ENCODE measurements at regions not wholly inside any gene's neighbourhood (a gene's known extent, or its start where the extent isn't known, plus 50 kb on each side); places are given as distances from the start of the nearest gene placed in this dataset.

DNA sequence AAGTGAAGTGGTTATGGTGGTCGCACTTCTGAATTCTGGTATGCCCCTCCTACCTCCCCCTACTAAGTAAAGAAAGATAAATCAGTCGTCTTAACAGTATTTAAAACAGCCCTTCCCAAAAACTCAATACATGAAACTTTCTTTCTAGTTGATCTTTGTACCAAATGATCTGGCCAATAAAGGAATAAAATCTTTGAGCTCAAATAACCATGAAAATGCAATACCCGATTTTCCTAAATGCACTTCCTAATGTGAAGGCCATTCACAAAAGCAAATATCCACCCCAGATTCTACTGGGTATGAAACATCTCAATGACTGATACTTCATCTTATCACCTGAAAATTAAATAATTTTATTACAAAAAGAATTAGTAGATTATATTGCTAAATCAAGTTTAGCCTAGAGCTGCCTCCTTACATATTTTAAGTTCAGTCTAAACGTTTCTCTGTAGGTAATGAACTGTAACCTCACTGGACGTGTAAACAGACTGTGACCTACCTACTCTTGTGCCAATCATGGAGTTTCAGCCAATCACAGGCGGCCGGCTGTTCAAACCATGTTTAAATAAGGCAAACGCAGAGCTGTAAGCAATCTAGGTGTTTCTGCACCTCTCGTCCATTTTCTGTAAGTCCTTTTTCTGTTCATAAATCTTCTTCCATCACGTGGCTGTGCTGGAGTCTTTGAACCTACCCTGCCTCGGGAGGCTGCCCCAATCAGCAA is 146.9 kb upstream of the AKR1E2 start:
- H3K27me3 Mint-ChIP-seq (ENCODE audit: unreplicated experiment) = no peaks in the 10 kb centered on the region
- peak; percentile 66 for DNase-seq
- BruUV-seq (replicated peaks) = no TSS peak
- H3K36me3 Mint-ChIP-seq (ENCODE audit: insufficient read depth, unreplicated experiment) = peaks cover 53% of the 10 kb centered on the region
- intact Hi-C loops (cut with micrococcal nuclease; ENCODE audit: unreplicated experiment) = loop anchor here (1.0 to 10.0 kb wide), 4 partner anchors 7 to 894 kb away; partner anchors contain the start of gene KLF6
- peak overlapping the region; percentile 96 for H3K27ac Mint-ChIP-seq (ENCODE audit: unreplicated experiment)
- H3K4me3 Mint-ChIP-seq (ENCODE audit: low read depth, unreplicated experiment) = peak overlapping the region; percentile 48
- TF ChIP-seq, protein P1, sequence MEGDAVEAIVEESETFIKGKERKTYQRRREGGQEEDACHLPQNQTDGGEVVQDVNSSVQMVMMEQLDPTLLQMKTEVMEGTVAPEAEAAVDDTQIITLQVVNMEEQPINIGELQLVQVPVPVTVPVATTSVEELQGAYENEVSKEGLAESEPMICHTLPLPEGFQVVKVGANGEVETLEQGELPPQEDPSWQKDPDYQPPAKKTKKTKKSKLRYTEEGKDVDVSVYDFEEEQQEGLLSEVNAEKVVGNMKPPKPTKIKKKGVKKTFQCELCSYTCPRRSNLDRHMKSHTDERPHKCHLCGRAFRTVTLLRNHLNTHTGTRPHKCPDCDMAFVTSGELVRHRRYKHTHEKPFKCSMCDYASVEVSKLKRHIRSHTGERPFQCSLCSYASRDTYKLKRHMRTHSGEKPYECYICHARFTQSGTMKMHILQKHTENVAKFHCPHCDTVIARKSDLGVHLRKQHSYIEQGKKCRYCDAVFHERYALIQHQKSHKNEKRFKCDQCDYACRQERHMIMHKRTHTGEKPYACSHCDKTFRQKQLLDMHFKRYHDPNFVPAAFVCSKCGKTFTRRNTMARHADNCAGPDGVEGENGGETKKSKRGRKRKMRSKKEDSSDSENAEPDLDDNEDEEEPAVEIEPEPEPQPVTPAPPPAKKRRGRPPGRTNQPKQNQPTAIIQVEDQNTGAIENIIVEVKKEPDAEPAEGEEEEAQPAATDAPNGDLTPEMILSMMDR (IDR thresholded peaks at IDR 0.05; ENCODE audit: unreplicated experiment) = no peak
- H3K4me1 Mint-ChIP-seq (ENCODE audit: low read depth, unreplicated experiment) = peaks cover 64% of the 10 kb centered on the region
- H3K9me3 Mint-ChIP-seq (ENCODE audit: low read depth, unreplicated experiment) = no peaks in the 10 kb centered on the region
- CTCF ChIA-PET = interaction anchor here (1.0 to 1.4 kb wide), 2 partner anchors 15 to 37 kb away, joined by 3 read pairs; no protein-coding TSS in a partner anchor

DNA sequence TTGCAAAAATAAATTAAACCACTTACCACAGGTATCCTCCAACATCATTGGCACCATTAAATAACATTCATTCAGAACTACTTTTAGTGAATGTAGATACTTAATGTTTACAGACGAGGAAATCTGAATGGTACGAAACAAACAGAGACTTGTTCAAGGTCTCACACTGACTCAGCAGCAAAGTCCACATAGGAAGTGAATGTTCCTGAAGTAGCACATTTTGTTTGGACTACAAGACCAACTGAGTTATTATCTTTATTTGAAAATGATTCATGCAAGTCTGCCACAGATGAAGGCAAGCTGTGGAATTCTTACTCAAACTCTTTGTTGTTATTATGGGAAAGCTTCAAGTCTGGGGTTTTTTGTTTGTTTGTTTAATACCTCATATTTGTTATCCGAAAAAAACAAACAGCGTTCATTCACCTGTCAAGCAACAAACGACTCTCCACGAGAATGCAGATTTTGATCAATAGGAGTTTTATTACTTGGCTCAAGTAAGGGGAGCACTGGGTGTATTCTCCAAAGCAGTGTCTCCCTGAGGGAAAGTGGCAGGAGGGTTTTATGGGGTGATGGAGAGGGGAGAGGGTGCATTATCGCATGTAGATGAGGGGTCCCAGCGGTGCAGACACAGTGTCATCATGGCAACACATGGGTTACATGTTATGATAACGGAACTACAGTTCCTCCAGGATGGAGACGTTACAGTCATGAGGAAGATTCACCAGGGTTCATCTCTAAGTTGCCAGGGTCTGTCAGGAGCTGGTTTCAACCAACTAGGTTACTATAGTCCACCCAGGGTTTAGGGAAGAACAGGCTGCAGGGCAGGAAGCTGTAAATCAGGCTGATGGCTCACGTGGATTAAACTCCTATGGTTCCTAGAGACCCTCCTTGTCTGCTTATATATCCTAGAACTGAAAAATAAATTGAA is 147.7 kb upstream of the AKR1E2 start:
- intact Hi-C loops (cut with micrococcal nuclease; ENCODE audit: unreplicated experiment) = loop anchor here (1.0 to 10.0 kb wide), 4 partner anchors 8 to 893 kb away; partner anchors contain the start of gene KLF6
- peak overlapping the region; percentile 48 for H3K4me3 Mint-ChIP-seq (ENCODE audit: low read depth, unreplicated experiment)
- no peak for DNase-seq

DNA sequence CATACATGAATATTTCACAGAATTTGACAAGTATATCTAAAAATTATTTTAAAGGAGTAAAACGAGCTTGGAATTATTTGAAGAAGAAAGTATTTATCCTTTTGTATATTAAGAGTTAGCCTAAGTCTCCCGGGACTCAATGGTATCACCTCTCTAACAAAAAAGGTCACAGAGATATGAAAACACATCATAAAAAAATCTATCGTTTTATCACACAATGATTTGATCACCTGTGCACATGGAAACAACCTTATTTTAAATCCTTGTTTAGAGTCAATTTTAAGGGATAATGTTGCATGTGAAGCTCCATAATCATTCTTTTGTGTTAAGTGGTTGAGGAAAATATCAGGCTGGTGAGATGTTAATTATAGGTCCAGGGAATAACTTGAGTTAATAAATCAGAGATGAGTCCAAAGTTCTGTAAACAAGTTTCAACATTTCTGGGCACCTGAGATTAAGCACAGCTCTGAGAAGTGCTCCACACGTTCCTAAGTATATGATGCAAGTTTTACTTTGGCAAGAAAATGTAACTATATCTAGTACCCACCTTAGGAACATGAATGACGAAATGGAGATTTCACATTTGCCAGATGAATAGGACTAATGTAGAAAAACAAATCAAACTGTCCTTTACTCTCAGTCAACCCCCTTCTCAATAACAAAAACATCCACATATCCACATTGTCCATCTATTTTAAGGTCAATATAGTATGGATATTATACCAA is 148.5 kb upstream of the AKR1E2 start:
- H3K27ac Mint-ChIP-seq (ENCODE audit: unreplicated experiment) = peak overlapping the region; percentile 96
- TF ChIP-seq, protein P1 (IDR thresholded peaks at IDR 0.05; ENCODE audit: unreplicated experiment) = no peak
- peaks cover 54% of the 10 kb centered on the region for H3K36me3 Mint-ChIP-seq (ENCODE audit: insufficient read depth, unreplicated experiment)
- BruUV-seq (replicated peaks) = TSS peak; percentile 45
- CTCF ChIA-PET = interaction anchor here (0.6 to 1.7 kb wide), 7 partner anchors 9 to 829 kb away, joined by 3 to 11 read pairs (median 4); no protein-coding TSS in a partner anchor
- intact Hi-C loops (cut with micrococcal nuclease; ENCODE audit: unreplicated experiment) = loop anchor here (1.0 to 10.0 kb wide), 5 partner anchors 9 to 893 kb away; partner anchors contain the start of gene KLF6
- H3K4me1 Mint-ChIP-seq (ENCODE audit: low read depth, unreplicated experiment) = peaks cover 53% of the 10 kb centered on the region
- H3K9me3 Mint-ChIP-seq (ENCODE audit: low read depth, unreplicated experiment) = no peaks in the 10 kb centered on the region
- no peak for DNase-seq
- peak overlapping the region; percentile 48 for H3K4me3 Mint-ChIP-seq (ENCODE audit: low read depth, unreplicated experiment)
- no peaks in the 10 kb centered on the region for H3K27me3 Mint-ChIP-seq (ENCODE audit: unreplicated experiment)

More for the DNA sequence above, 147.7 kb upstream of the AKR1E2 start:
- Mint-ChIP-seq H3K36me3 (ENCODE audit: insufficient read depth, unreplicated experiment) (peaks cover 53% of the 10 kb centered on the region), H3K9me3 (ENCODE audit: low read depth, unreplicated experiment) (no peaks in the 10 kb centered on the region), H3K4me1 (ENCODE audit: low read depth, unreplicated experiment) (peaks cover 59% of the 10 kb centered on the region), H3K27me3 (ENCODE audit: unreplicated experiment) (no peaks in the 10 kb centered on the region), H3K27ac (ENCODE audit: unreplicated experiment) (peak overlapping the region; percentile 96)
- TF ChIP-seq, protein P1 (IDR thresholded peaks at IDR 0.05; ENCODE audit: unreplicated experiment) = no peak
- CTCF ChIA-PET = interaction anchor here (0.6 to 1.5 kb wide), 6 partner anchors 8 to 830 kb away, joined by 3 to 11 read pairs (median 4); no protein-coding TSS in a partner anchor
- no TSS peak for BruUV-seq (replicated peaks)

DNA sequence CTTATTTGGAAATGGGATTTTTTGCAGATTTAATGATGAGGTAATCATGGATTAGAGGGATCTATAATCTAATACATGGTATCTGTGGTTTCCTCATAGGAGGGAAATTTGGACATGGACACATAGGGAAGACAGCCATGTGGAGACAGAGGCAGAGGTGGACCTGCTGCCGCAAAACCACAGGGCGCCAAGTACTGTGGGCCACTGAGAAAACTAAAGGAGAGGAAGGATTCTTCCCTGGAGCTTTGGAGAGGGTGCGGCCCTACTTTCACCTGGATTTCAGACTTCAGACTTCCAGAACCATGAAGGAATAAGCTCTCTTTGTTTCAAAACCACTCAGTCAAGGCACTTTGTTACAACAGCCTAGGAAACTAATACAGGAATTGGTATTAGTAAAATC is 149.4 kb upstream of the AKR1E2 start:
- intact Hi-C loops (cut with micrococcal nuclease; ENCODE audit: unreplicated experiment) = loop anchor here (2.0 to 10.0 kb wide), 2 partner anchors 56 to 892 kb away; partner anchors contain the start of gene KLF6
- Mint-ChIP-seq H3K9me3 (ENCODE audit: low read depth, unreplicated experiment) (no peaks in the 10 kb centered on the region), H3K4me1 (ENCODE audit: low read depth, unreplicated experiment) (peaks cover 55% of the 10 kb centered on the region), H3K4me3 (ENCODE audit: low read depth, unreplicated experiment) (peak overlapping the region; percentile 17), H3K27me3 (ENCODE audit: unreplicated experiment) (no peaks in the 10 kb centered on the region), H3K36me3 (ENCODE audit: insufficient read depth, unreplicated experiment) (peaks cover 63% of the 10 kb centered on the region), H3K27ac (ENCODE audit: unreplicated experiment) (peak overlapping the region; percentile 96)
- no peak for DNase-seq
- CTCF ChIA-PET = interaction anchor here (0.7 to 1.7 kb wide), 2 partner anchors 14 to 94 kb away, joined by 3 to 9 read pairs; no protein-coding TSS in a partner anchor
- TF ChIP-seq, protein P1 (IDR thresholded peaks at IDR 0.05; ENCODE audit: unreplicated experiment) = no peak
- BruUV-seq (replicated peaks) = no TSS peak

Measured in Calu3 (cell line).